Erythroblast (primary cell): ENCODE measurements at regions not wholly inside any gene's neighbourhood (a gene's known extent, or its start where the extent isn't known, plus 50 kb on each side); places are given as distances from the start of the nearest gene placed in this dataset.

Experiments
- GATA1 ChIP-seq: IDR thresholded peaks from 2 replicates; pipeline ENCODE4 v1.6.1; 2011; ENCODE audit warnings: low read depth, mild to moderate bottlenecking, control low read depth, low read length, moderate library complexity
- POLR2A ChIP-seq: IDR thresholded peaks from 2 replicates; pipeline ENCODE4 v1.6.1; 2011; ENCODE audit warnings: mild to moderate bottlenecking, low read length

- TF ChIP-seq POLR2A, result no peak
- TF ChIP-seq GATA1, result no peak
These were observed 469.0 kb upstream of the IGFBP3 start for GRCh38 chr7:46390042-46390441.
